Neural progenitor cell (in vitro differentiated cells): ENCODE measurements at regions not wholly inside any gene's neighbourhood (a gene's known extent, or its start where the extent isn't known, plus 50 kb on each side); places are given as distances from the start of the nearest gene placed in this dataset.
"Not testable (repeated sequence)": the region's sequence is repeated elsewhere in the genome, so short reads cannot be mapped to it uniquely, and the experiment has no call there.

Experiments used
- DNase-seq: peaks from one replicate; pipeline ENCODE4 v3.0.0-alpha.2; 2016; ENCODE audit warnings: low spot score
- H2AFZ ChIP-seq: fragments of 200-600 bp; sonication (generic); replicated peaks from 2 replicates; pipeline ENCODE4 v1.6.1; 2016; ENCODE audit warnings: antibody characterized with exemption
- H3F3A ChIP-seq: fragments of 200-600 bp; sonication (generic); 2 replicates; pipeline ENCODE4 v1.6.1; 2016; ENCODE audit warnings: antibody characterized with exemption, low read depth
- H3K27ac ChIP-seq: fragments of 200-600 bp; sonication (generic); 2 replicates; pipeline ENCODE4 v1.5.1; 2016; ENCODE audit warnings: mild to moderate bottlenecking
- H3K27me3 ChIP-seq: fragments of 200-600 bp; sonication (generic); 2 replicates; pipeline ENCODE4 v1.6.1; 2016; ENCODE audit warnings: mild to moderate bottlenecking, moderate library complexity
- H3K36me3 ChIP-seq: fragments of 200-600 bp; sonication (generic); 2 replicates; pipeline ENCODE4 v1.5.1; 2016
- H3K4me1 ChIP-seq: fragments of 200-600 bp; sonication (generic); 2 replicates; pipeline ENCODE4 v1.6.1; 2016; ENCODE audit warnings: mixed run types
- H3K4me2 ChIP-seq: fragments of 200-600 bp; sonication (generic); 2 replicates; pipeline ENCODE4 v1.6.1; 2016
- H3K4me3 ChIP-seq: fragments of 200-600 bp; sonication (generic); 2 replicates; pipeline ENCODE4 v1.5.1; 2016
- H3K79me2 ChIP-seq: fragments of 200-600 bp; sonication (generic); 2 replicates; pipeline ENCODE4 v1.6.1; 2016; ENCODE audit warnings: low read depth
- H3K9ac ChIP-seq: fragments of 200-600 bp; sonication (generic); 2 replicates; pipeline ENCODE4 v1.6.1; 2016
- H3K9me3 ChIP-seq: fragments of 200-600 bp; sonication (generic); 2 replicates; pipeline ENCODE4 v1.5.1; 2016; ENCODE audit warnings: low read depth
- H4K20me1 ChIP-seq: fragments of 200-600 bp; sonication (generic); 2 replicates; pipeline ENCODE4 v1.6.1; 2016; ENCODE audit warnings: low read depth
- H3K27ac Mint-ChIP-seq: 3 replicates; pipeline ENCODE4 v1.8.0; 2021; ENCODE audit warnings: mixed read lengths
- H3K27me3 Mint-ChIP-seq: 2 replicates; pipeline ENCODE4 v1.8.0; 2022; ENCODE audit warnings: low read depth, mild to moderate bottlenecking, inconsistent platforms, moderate library complexity, mixed read lengths; ENCODE audit not compliant: insufficient read depth
- H3K36me3 Mint-ChIP-seq: 3 replicates; pipeline ENCODE4 v1.8.0; 2021; ENCODE audit warnings: mixed read lengths
- H3K4me1 Mint-ChIP-seq: 3 replicates; pipeline ENCODE4 v1.8.0; 2021; ENCODE audit warnings: mixed read lengths
- H3K4me3 Mint-ChIP-seq: 3 replicates; pipeline ENCODE4 v1.8.0; 2021; ENCODE audit warnings: mild to moderate bottlenecking, moderate library complexity, mixed read lengths
- H3K9me3 Mint-ChIP-seq: 3 replicates; pipeline ENCODE4 v1.8.0; 2020; ENCODE audit warnings: mixed read lengths
- CTCF ChIP-seq: fragments of 200-600 bp; sonication (generic); IDR thresholded peaks from 2 replicates; pipeline ENCODE4 v1.5.1; 2017; ENCODE audit warnings: antibody characterized with exemption, mild to moderate bottlenecking
- EZH2 ChIP-seq: fragments of 200-600 bp; sonication (generic); IDR thresholded peaks from 2 replicates; pipeline ENCODE4 v1.6.1; 2017; ENCODE audit warnings: antibody characterized with exemption, mild to moderate bottlenecking, moderate library complexity
- EZH2phosphoT487 ChIP-seq: fragments of 200-600 bp; sonication (generic); IDR thresholded peaks from 2 replicates; pipeline ENCODE4 v1.6.1; 2017; ENCODE audit warnings: antibody characterized with exemption

GRCh38 chr6:56789879-56790278, 147.2 kb upstream of the DST start:
- Histone ChIP-seq H3K27ac (no peak overlapping the region), H3K4me2 (no peak overlapping the region), H4K20me1 (peaks cover 42% of the 10 kb centered on the region), H3K4me1 (peaks cover 11% of the 10 kb centered on the region), H3K36me3 (no peaks in the 10 kb centered on the region), H3K79me2 (peaks cover 91% of the 10 kb centered on the region), H3K9me3 (no peaks in the 10 kb centered on the region), H3K27me3 (no peaks in the 10 kb centered on the region), H3K9ac (no peak overlapping the region), H2AFZ (no peak overlapping the region), H3F3A (peaks cover 12% of the 10 kb centered on the region), H3K4me3 (no peak overlapping the region)
- no peaks in the 10 kb centered on the region for H3K27me3 Mint-ChIP-seq
- H3K27ac Mint-ChIP-seq = no peak overlapping the region
- no peak overlapping the region for H3K4me3 Mint-ChIP-seq
- DNase-seq = no peak
- H3K4me1 Mint-ChIP-seq = peaks cover 7% of the 10 kb centered on the region
- H3K9me3 Mint-ChIP-seq = peaks cover 20% of the 10 kb centered on the region
- peaks cover 26% of the 10 kb centered on the region for H3K36me3 Mint-ChIP-seq
- TF ChIP-seq EZH2phosphoT487 (no peak), CTCF (no peak), EZH2 (no peak)

DNA sequence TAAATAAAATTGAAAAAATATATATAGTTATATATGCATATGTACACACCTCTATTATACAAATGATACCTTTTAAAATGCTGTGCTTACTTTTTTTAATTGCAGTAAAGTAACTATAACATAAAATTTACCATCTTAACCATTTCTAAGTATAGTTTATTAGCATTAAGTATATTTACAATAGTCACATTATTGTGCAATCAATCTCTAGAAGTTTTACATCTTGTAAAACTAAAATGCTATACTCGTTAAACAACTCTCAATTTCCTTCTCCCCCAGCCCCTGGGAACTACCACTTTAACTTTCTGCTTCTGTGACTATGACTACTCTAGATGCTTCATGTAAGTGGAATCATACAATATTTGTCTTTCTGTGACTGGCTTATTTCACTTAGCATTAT, 146.7 kb upstream of the DST start:
- H3K4me3 Mint-ChIP-seq = no peak overlapping the region
- H3K36me3 Mint-ChIP-seq = peaks cover 28% of the 10 kb centered on the region
- no peak for DNase-seq
- Histone ChIP-seq H3K4me2 (no peak overlapping the region), H2AFZ (no peak overlapping the region), H3F3A (peaks cover 7% of the 10 kb centered on the region), H3K4me3 (no peak overlapping the region), H3K9me3 (no peaks in the 10 kb centered on the region), H3K4me1 (peaks cover 5% of the 10 kb centered on the region), H3K79me2 (peaks cover 85% of the 10 kb centered on the region), H3K36me3 (no peaks in the 10 kb centered on the region), H3K27me3 (no peaks in the 10 kb centered on the region), H4K20me1 (peaks cover 36% of the 10 kb centered on the region), H3K9ac (no peak overlapping the region), H3K27ac (no peak overlapping the region)
- TF ChIP-seq EZH2phosphoT487 (no peak), EZH2 (no peak), CTCF (no peak)
- no peaks in the 10 kb centered on the region for H3K27me3 Mint-ChIP-seq
- H3K4me1 Mint-ChIP-seq = peaks cover 3% of the 10 kb centered on the region
- peaks cover 24% of the 10 kb centered on the region for H3K9me3 Mint-ChIP-seq
- no peak overlapping the region for H3K27ac Mint-ChIP-seq

DNA sequence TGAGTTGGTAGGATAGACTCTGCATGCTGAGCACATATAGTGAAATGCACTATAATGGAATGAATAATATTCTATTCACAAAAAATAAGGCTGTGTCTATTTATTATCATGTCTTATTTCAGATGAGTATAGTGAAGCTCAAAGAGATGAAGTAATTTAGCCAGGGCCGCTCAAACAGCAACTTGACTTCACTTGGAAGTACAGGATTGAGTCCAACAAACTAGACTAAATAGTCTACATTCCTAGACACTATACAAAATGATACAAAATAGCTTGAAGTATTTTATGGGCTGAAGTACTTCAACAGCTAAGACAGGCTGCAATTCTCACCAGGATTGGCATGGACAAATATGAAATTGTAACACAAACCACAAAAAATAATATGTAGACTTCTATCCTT, 144.5 kb upstream of the DST start:
- H3K36me3 Mint-ChIP-seq = peaks cover 32% of the 10 kb centered on the region
- no peaks in the 10 kb centered on the region for H3K36me3 ChIP-seq
- no peak for DNase-seq
- peaks cover 2% of the 10 kb centered on the region for H3K27me3 Mint-ChIP-seq
- H4K20me1 ChIP-seq = peaks cover 20% of the 10 kb centered on the region
- peaks cover 31% of the 10 kb centered on the region for H3K9me3 Mint-ChIP-seq
- H3F3A ChIP-seq = peaks cover 4% of the 10 kb centered on the region
- H3K79me2 ChIP-seq = peaks cover 64% of the 10 kb centered on the region
- H3K27ac Mint-ChIP-seq = no peak overlapping the region
- no peak for TF ChIP-seq CTCF
- no peak for TF ChIP-seq EZH2
- no peak for TF ChIP-seq EZH2phosphoT487
- no peaks in the 10 kb centered on the region for H3K4me1 ChIP-seq
- no peak overlapping the region for H3K4me3 Mint-ChIP-seq
- H3K4me1 Mint-ChIP-seq = no peaks in the 10 kb centered on the region
- H2AFZ ChIP-seq = no peak overlapping the region
- no peaks in the 10 kb centered on the region for H3K27me3 ChIP-seq
- H3K4me3 ChIP-seq = no peak overlapping the region
- H3K9ac ChIP-seq = no peak overlapping the region
- no peaks in the 10 kb centered on the region for H3K9me3 ChIP-seq
- H3K4me2 ChIP-seq = no peak overlapping the region
- H3K27ac ChIP-seq = no peak overlapping the region

GRCh38 chr6:56786256-56786655, 143.6 kb upstream of the DST start:
- Histone ChIP-seq H3K4me1 (no peaks in the 10 kb centered on the region), H3K27ac (no peak overlapping the region), H4K20me1 (peaks cover 14% of the 10 kb centered on the region), H3K4me2 (no peak overlapping the region), H3K79me2 (peaks cover 54% of the 10 kb centered on the region), H3K4me3 (no peak overlapping the region), H2AFZ (no peak overlapping the region), H3K9ac (no peak overlapping the region), H3F3A (peaks cover 4% of the 10 kb centered on the region), H3K27me3 (no peaks in the 10 kb centered on the region), H3K9me3 (no peaks in the 10 kb centered on the region), H3K36me3 (no peaks in the 10 kb centered on the region)
- Mint-ChIP-seq H3K9me3 (peaks cover 27% of the 10 kb centered on the region), H3K36me3 (peaks cover 29% of the 10 kb centered on the region), H3K27me3 (peaks cover 2% of the 10 kb centered on the region), H3K27ac (no peak overlapping the region), H3K4me1 (no peaks in the 10 kb centered on the region), H3K4me3 (no peak overlapping the region)
- no peak for DNase-seq
- no peak for TF ChIP-seq EZH2phosphoT487
- no peak for TF ChIP-seq EZH2
- TF ChIP-seq CTCF = no peak

- H3K27me3 ChIP-seq, H3F3A ChIP-seq, H4K20me1 ChIP-seq, H3K27me3 Mint-ChIP-seq, H3K9me3 ChIP-seq, H3K36me3 ChIP-seq, DNase-seq, H3K9ac ChIP-seq, H3K27ac Mint-ChIP-seq, H3K27ac ChIP-seq, H3K4me1 Mint-ChIP-seq, H2AFZ ChIP-seq, H3K4me3 Mint-ChIP-seq, H3K4me1 ChIP-seq: not testable (repeated sequence)
- Mint-ChIP-seq H3K36me3 (peaks cover 26% of the 10 kb centered on the region), H3K9me3 (peaks cover 29% of the 10 kb centered on the region)
- H3K4me2 ChIP-seq = peak overlapping the region; percentile 47
- peak overlapping the region; percentile 9 for H3K4me3 ChIP-seq
- peaks cover 47% of the 10 kb centered on the region for H3K79me2 ChIP-seq
Measured at GRCh38 chr6:56785536-56785935, 142.8 kb upstream of the DST start.
